ENCODE measurements at regions not wholly inside any gene's neighbourhood (a gene's known extent, or its start where the extent isn't known, plus 50 kb on each side); places are given as distances from the start of the nearest gene placed in this dataset.
"Not testable (repeated sequence)": the region's sequence is repeated elsewhere in the genome, so short reads cannot be mapped to it uniquely, and the experiment has no call there.

- no peak for DNase-seq
- Mint-ChIP-seq H3K27me3 (ENCODE audit: unreplicated experiment) (peaks cover 1% of the 10 kb centered on the region), H3K4me3 (ENCODE audit: unreplicated experiment) (no peak overlapping the region), H3K36me3 (ENCODE audit: unreplicated experiment) (no peaks in the 10 kb centered on the region), H3K27ac (ENCODE audit: unreplicated experiment) (no peak overlapping the region), H3K9me3 (ENCODE audit: unreplicated experiment) (peaks cover 3% of the 10 kb centered on the region), H3K4me1 (ENCODE audit: low read depth, unreplicated experiment) (peaks cover 10% of the 10 kb centered on the region)
- TF ChIP-seq CTCF (IDR thresholded peaks at IDR 0.05; ENCODE audit: partially characterized antibody, unreplicated experiment) = no peak
These were observed 446.7 kb upstream of the ACTBL2 start for GRCh38 chr5:57929271-57929670.

- not testable (repeated sequence) for H3K27me3 Mint-ChIP-seq (ENCODE audit: unreplicated experiment); H3K4me1 Mint-ChIP-seq (ENCODE audit: low read depth, unreplicated experiment); H3K9me3 Mint-ChIP-seq (ENCODE audit: unreplicated experiment); H3K27ac Mint-ChIP-seq (ENCODE audit: unreplicated experiment); H3K36me3 Mint-ChIP-seq (ENCODE audit: unreplicated experiment); H3K4me3 Mint-ChIP-seq (ENCODE audit: unreplicated experiment); DNase-seq
These were observed 440.5 kb upstream of the ACTBL2 start for GRCh38 chr5:57923094-57923493.

GRCh38 chr5:57917004-57917403, 434.4 kb upstream of the ACTBL2 start:
- no peak overlapping the region for H3K4me3 Mint-ChIP-seq (ENCODE audit: unreplicated experiment)
- no peak for TF ChIP-seq CTCF (IDR thresholded peaks at IDR 0.05; ENCODE audit: partially characterized antibody, unreplicated experiment)
- no peaks in the 10 kb centered on the region for H3K9me3 Mint-ChIP-seq (ENCODE audit: unreplicated experiment)

GRCh38 chr5:57915536-57915935, 432.9 kb upstream of the ACTBL2 start:
- H3K27me3 Mint-ChIP-seq (ENCODE audit: unreplicated experiment) = no peaks in the 10 kb centered on the region
- H3K4me1 Mint-ChIP-seq (ENCODE audit: low read depth, unreplicated experiment) = peaks cover 5% of the 10 kb centered on the region
- no peak overlapping the region for H3K4me3 Mint-ChIP-seq (ENCODE audit: unreplicated experiment)
- TF ChIP-seq CTCF (IDR thresholded peaks at IDR 0.05; ENCODE audit: partially characterized antibody, unreplicated experiment) = no peak
- no peaks in the 10 kb centered on the region for H3K36me3 Mint-ChIP-seq (ENCODE audit: unreplicated experiment)
- H3K9me3 Mint-ChIP-seq (ENCODE audit: unreplicated experiment) = no peaks in the 10 kb centered on the region
- no peak for DNase-seq
- H3K27ac Mint-ChIP-seq (ENCODE audit: unreplicated experiment) = no peak overlapping the region

More at GRCh38 chr5:57917004-57917403, 434.4 kb upstream of the ACTBL2 start:
- DNase-seq = no peak
- no peaks in the 10 kb centered on the region for H3K36me3 Mint-ChIP-seq (ENCODE audit: unreplicated experiment)
- H3K27ac Mint-ChIP-seq (ENCODE audit: unreplicated experiment) = no peak overlapping the region
- H3K27me3 Mint-ChIP-seq (ENCODE audit: unreplicated experiment) = no peaks in the 10 kb centered on the region
- H3K4me1 Mint-ChIP-seq (ENCODE audit: low read depth, unreplicated experiment) = peaks cover 5% of the 10 kb centered on the region

GRCh38 chr5:57911438-57911837, 428.8 kb upstream of the ACTBL2 start:
- Mint-ChIP-seq H3K36me3 (ENCODE audit: unreplicated experiment) (no peaks in the 10 kb centered on the region), H3K27me3 (ENCODE audit: unreplicated experiment) (no peaks in the 10 kb centered on the region), H3K9me3 (ENCODE audit: unreplicated experiment) (no peaks in the 10 kb centered on the region), H3K27ac (ENCODE audit: unreplicated experiment) (no peak overlapping the region), H3K4me3 (ENCODE audit: unreplicated experiment) (no peak overlapping the region), H3K4me1 (ENCODE audit: low read depth, unreplicated experiment) (peaks cover 5% of the 10 kb centered on the region)
- no peak for DNase-seq
- TF ChIP-seq CTCF (IDR thresholded peaks at IDR 0.05; ENCODE audit: partially characterized antibody, unreplicated experiment) = no peak

- TF ChIP-seq CTCF (IDR thresholded peaks at IDR 0.05; ENCODE audit: partially characterized antibody, unreplicated experiment) = no peak
- no peaks in the 10 kb centered on the region for H3K27me3 Mint-ChIP-seq (ENCODE audit: unreplicated experiment)
- no peak for DNase-seq
- H3K4me1 Mint-ChIP-seq (ENCODE audit: low read depth, unreplicated experiment) = no peaks in the 10 kb centered on the region
- no peak overlapping the region for H3K27ac Mint-ChIP-seq (ENCODE audit: unreplicated experiment)
- H3K36me3 Mint-ChIP-seq (ENCODE audit: unreplicated experiment) = no peaks in the 10 kb centered on the region
- no peaks in the 10 kb centered on the region for H3K9me3 Mint-ChIP-seq (ENCODE audit: unreplicated experiment)
- no peak overlapping the region for H3K4me3 Mint-ChIP-seq (ENCODE audit: unreplicated experiment)
These were observed 424.1 kb upstream of the ACTBL2 start for GRCh38 chr5:57906671-57907070.
